H1 (cell line): ENCODE measurements at regions not wholly inside any gene's neighbourhood (a gene's known extent, or its start where the extent isn't known, plus 50 kb on each side); places are given as distances from the start of the nearest gene placed in this dataset.

Source experiments
- CTCF ChIA-PET: fragments of 300-600 bp; sonication (Branson Sonifier 250); formaldehyde crosslinking; loops from one replicate; lab custom pipeline; 2021; ENCODE audit not compliant: partially characterized antibody; lab: Charles Lee
- POLR2A ChIA-PET: fragments of 300-600 bp; sonication (Branson Sonifier 250); formaldehyde crosslinking; loops from one replicate; lab custom pipeline; 2021; ENCODE audit warnings: inconsistent platforms; ENCODE audit not compliant: partially characterized antibody; lab: Charles Lee
- DNase-seq, 2 experiments: peaks; one replicate each; pipeline versions ENCODE4 v3.0.0 to v3.0.0-alpha.2; 2010 to 2022; ENCODE audit warnings: low spot score in 2 of 2, low read depth in 1 of 2, mixed read lengths in 1 of 2
- FAIRE-seq: peaks from 2 replicates; lab custom pipeline; 2011; peaks lifted over from hg19 to GRCh38; lab: Jason Lieb, UNC
- H2AFZ ChIP-seq: 2 replicates; pipeline ENCODE4 v1.8.1; 2012; ENCODE audit warnings: low read length, inconsistent platforms
- H2AK5ac ChIP-seq: 2 replicates; pipeline ENCODE4 v1.6.1; 2013; ENCODE audit warnings: low read depth, low read length
- H2BK120ac ChIP-seq: replicated peaks from 2 replicates; pipeline ENCODE3; 2013; ENCODE audit warnings: low read depth, low read length, inconsistent platforms
- H2BK12ac ChIP-seq: 2 replicates; pipeline ENCODE4 v1.6.1; 2013; ENCODE audit warnings: low read depth, low read length
- H2BK15ac ChIP-seq: 2 replicates; pipeline ENCODE4 v1.6.1; 2013; ENCODE audit warnings: low read length
- H2BK20ac ChIP-seq: 2 replicates; pipeline ENCODE4 v1.6.1; 2013; ENCODE audit warnings: low read length
- H2BK5ac ChIP-seq: 2 replicates; pipeline ENCODE4 v1.6.1; 2013; ENCODE audit warnings: low read depth, low read length
- H3K14ac ChIP-seq: 2 replicates; pipeline ENCODE4 v1.6.1; 2013; ENCODE audit warnings: inconsistent platforms; ENCODE audit not compliant: insufficient read length
- H3K18ac ChIP-seq: 2 replicates; pipeline ENCODE4 v1.6.1; 2013; ENCODE audit warnings: low read length; ENCODE audit errors: extremely low read depth
- H3K23ac ChIP-seq: 2 replicates; pipeline ENCODE4 v1.6.1; 2013; ENCODE audit warnings: inconsistent platforms; ENCODE audit not compliant: insufficient read length
- H3K23me2 ChIP-seq: 2 replicates; pipeline ENCODE4 v1.6.1; 2013; ENCODE audit warnings: low read depth, low read length
- H3K27ac ChIP-seq: 2 replicates; pipeline ENCODE4 v1.6.1; 2011; ENCODE audit warnings: low read depth, low read length, inconsistent platforms
- H3K27me3 ChIP-seq, 4 experiments: replicated peaks in 1 of 4; 1 replicate in 1 of 4; 2 replicates in 3 of 4; pipeline versions ENCODE4 v1.6.1 to v1.8.1; 2011 to 2013; ENCODE audit warnings: low read length in 3 of 4, mild to moderate bottlenecking in 3 of 4, inconsistent platforms in 2 of 4, mixed read lengths in 2 of 4, moderate library complexity in 1 of 4; ENCODE audit not compliant: control insufficient read depth in 3 of 4, insufficient read depth in 3 of 4; ENCODE audit errors: extremely low read depth in 1 of 4
- H3K36me3 ChIP-seq, 4 experiments: 2 replicates each; pipeline versions ENCODE4 v1.6.1 to v1.8.1; 2011 to 2013; ENCODE audit warnings: mild to moderate bottlenecking in 4 of 4, low read length in 3 of 4, moderate library complexity in 2 of 4, control low read depth in 1 of 4, inconsistent platforms in 1 of 4; ENCODE audit not compliant: insufficient read depth in 4 of 4, control insufficient read depth in 2 of 4
- H3K4ac ChIP-seq: replicated peaks from 2 replicates; pipeline ENCODE3; 2013; ENCODE audit warnings: low read length, low read depth, mixed read lengths, inconsistent platforms; ENCODE audit not compliant: insufficient read length
- H3K4me1 ChIP-seq, 4 experiments: replicated peaks in 1 of 4; 1 replicate in 1 of 4; 2 replicates in 3 of 4; pipeline versions ENCODE4 v1.6.1 to v1.8.1; 2011 to 2013; ENCODE audit warnings: low read length in 3 of 4, inconsistent platforms in 2 of 4, mixed read lengths in 1 of 4; ENCODE audit not compliant: insufficient read depth in 4 of 4, control insufficient read depth in 3 of 4
- H3K4me2 ChIP-seq, 2 experiments: 2 replicates each; pipeline versions ENCODE4 v1.6.1 to v1.8.1; 2011 to 2013; ENCODE audit warnings: low read depth in 2 of 2, low read length in 2 of 2, control low read depth in 1 of 2, inconsistent platforms in 1 of 2, mild to moderate bottlenecking in 1 of 2; ENCODE audit not compliant: insufficient read depth in 1 of 2
- H3K4me3 ChIP-seq, 4 experiments: fragments of 200-600, 300-600 bp in 1 of 4; sonication (generic), shearing (Covaris generic), sonication (Bioruptor Twin) in 1 of 4; 2 replicates each; pipeline versions ENCODE4 v1.5.1 to v1.8.1; 2011 to 2016; ENCODE audit warnings: low read length in 4 of 4, low read depth in 3 of 4, control low read depth in 2 of 4, inconsistent platforms in 2 of 4, mild to moderate bottlenecking in 2 of 4, mixed read lengths in 1 of 4, moderate library complexity in 1 of 4; ENCODE audit not compliant: insufficient read depth in 2 of 4; ENCODE audit errors: extremely low read depth in 1 of 4
- H3K56ac ChIP-seq: replicated peaks from 2 replicates; pipeline ENCODE3; 2013; ENCODE audit warnings: low read depth, mild to moderate bottlenecking, mixed read lengths, low read length, inconsistent platforms; ENCODE audit not compliant: insufficient read length
- H3K79me1 ChIP-seq: 2 replicates; pipeline ENCODE4 v1.6.1; 2013; ENCODE audit warnings: low read depth, low read length, control low read depth
- H3K79me2 ChIP-seq, 2 experiments: 2 replicates each; pipeline versions ENCODE4 v1.6.1 to v1.8.1; 2012 to 2013; ENCODE audit warnings: low read length in 2 of 2, mild to moderate bottlenecking in 2 of 2, inconsistent platforms in 1 of 2; ENCODE audit not compliant: insufficient read depth in 2 of 2, control insufficient read depth in 1 of 2
- H3K9ac ChIP-seq, 4 experiments: replicated peaks in 1 of 4; 1 replicate in 1 of 4; 2 replicates in 3 of 4; pipeline versions ENCODE4 v1.6.1 to v1.8.1; 2011 to 2013; ENCODE audit warnings: low read depth in 3 of 4, low read length in 3 of 4, control low read depth in 2 of 4, mild to moderate bottlenecking in 2 of 4, moderate library complexity in 2 of 4, inconsistent platforms in 1 of 4; ENCODE audit errors: extremely low read depth in 1 of 4
- H3K9me3 ChIP-seq, 2 experiments: 2 replicates each; pipeline versions ENCODE4 v1.6.1 to v1.8.1; 2012 to 2013; ENCODE audit warnings: mild to moderate bottlenecking in 2 of 2, moderate library complexity in 2 of 2, control low read depth in 1 of 2, inconsistent platforms in 1 of 2, low read depth in 1 of 2, low read length in 1 of 2, mixed read lengths in 1 of 2; ENCODE audit not compliant: insufficient read depth in 2 of 2
- H4K20me1 ChIP-seq, 2 experiments: replicated peaks in 1 of 2; 2 replicates each; pipeline versions ENCODE3 to v1.8.1; 2011 to 2013; ENCODE audit warnings: inconsistent platforms in 2 of 2, low read length in 2 of 2, mild to moderate bottlenecking in 1 of 2; ENCODE audit not compliant: insufficient read depth in 2 of 2, control insufficient read depth in 1 of 2
- H4K5ac ChIP-seq: 2 replicates; pipeline ENCODE4 v1.6.1; 2013; ENCODE audit warnings: low read length, low read depth, mixed read lengths, inconsistent platforms; ENCODE audit not compliant: insufficient read length
- H4K8ac ChIP-seq: 2 replicates; pipeline ENCODE4 v1.8.0; 2013; ENCODE audit warnings: mild to moderate bottlenecking, moderate library complexity, low read length, inconsistent platforms; ENCODE audit not compliant: insufficient read depth; ENCODE audit errors: extremely low read depth
- H4K91ac ChIP-seq: replicated peaks from 2 replicates; pipeline ENCODE3; 2013; ENCODE audit warnings: low read length, mixed read lengths, inconsistent platforms; ENCODE audit not compliant: insufficient read length
- JUN ChIP-seq: IDR thresholded peaks from 2 replicates; pipeline ENCODE4 v1.6.1; 2011; ENCODE audit warnings: low read depth, mild to moderate bottlenecking, improper control_type of control experiment, low read length
- PHF8 ChIP-seq: fragments of 200-600 bp; sonication (generic); conservative IDR thresholded peaks from 2 replicates; pipeline ENCODE4 v1.7.1; 2012; ENCODE audit warnings: low read depth, mild to moderate bottlenecking, inconsistent platforms, low read length, moderate library complexity
- SP4 ChIP-seq: IDR thresholded peaks from 2 replicates; pipeline ENCODE4 v1.6.1; 2012; ENCODE audit warnings: low read length, inconsistent platforms
- TEAD4 ChIP-seq: IDR thresholded peaks from 2 replicates; pipeline ENCODE4 v1.6.1; 2012; ENCODE audit warnings: low read depth, low read length, inconsistent platforms, mixed read lengths
- YY1 ChIP-seq: IDR thresholded peaks from 2 replicates; pipeline ENCODE4 v1.6.1; 2011; ENCODE audit warnings: low read depth, mild to moderate bottlenecking, low read length
- WGBS, 2 experiments: shearing (Covaris generic) in 1 of 2; methylation state at CpG; one replicate each; pipeline versions ENCODE4 v1.1.6 to v1.1.7; 2013 to 2015; ENCODE audit warnings: low lambda C conversion rate in 2 of 2, mixed read lengths in 2 of 2, inconsistent platforms in 1 of 2, low coverage in 1 of 2, missing lambda C conversion rate in 1 of 2; ENCODE audit not compliant: insufficient replicate concordance in 2 of 2, insufficient coverage in 1 of 2, insufficient read length in 1 of 2; ENCODE audit errors: extremely low coverage in 1 of 2, missing lambda C conversion rate in 1 of 2; 5-methylcytosine and 5-hydroxymethylcytosine counted together

- H2BK15ac ChIP-seq = no peak overlapping the region
- no peaks in the 10 kb centered on the region for H3K4me1 ChIP-seq
- H3K79me1 ChIP-seq = no peaks in the 10 kb centered on the region
- no peak overlapping the region for H4K5ac ChIP-seq
- no peaks in the 10 kb centered on the region for H4K20me1 ChIP-seq
- DNase-seq (no peak), FAIRE-seq (no peak)
- no peak overlapping the region for H2BK12ac ChIP-seq
- no peaks in the 10 kb centered on the region for H3K36me3 ChIP-seq
- H3K9me3 ChIP-seq = no peaks in the 10 kb centered on the region
- H3K27ac ChIP-seq = no peak overlapping the region
- H2AK5ac ChIP-seq = no peak overlapping the region
- H3K14ac ChIP-seq = no peak overlapping the region
- H3K4ac ChIP-seq = no peak overlapping the region
- H4K8ac ChIP-seq = no peak overlapping the region
- H3K23me2 ChIP-seq = no peaks in the 10 kb centered on the region
- H2BK5ac ChIP-seq = no peak overlapping the region
- no peak overlapping the region for H3K9ac ChIP-seq
- H3K18ac ChIP-seq = no peak overlapping the region
- no peak overlapping the region for H4K91ac ChIP-seq
- H2AFZ ChIP-seq = no peak overlapping the region
- CTCF ChIA-PET = no interaction called here
- no peak overlapping the region for H3K56ac ChIP-seq
- H2BK120ac ChIP-seq = no peak overlapping the region
- H2BK20ac ChIP-seq = no peak overlapping the region
- 94% methylated on average over 2 of the region's 2 CpGs; no CpG with 5 or more reads in 1 of the 2 experiments for WGBS, 2 experiments
- no peaks in the 10 kb centered on the region for H3K79me2 ChIP-seq
- no peaks in the 10 kb centered on the region for H3K27me3 ChIP-seq
- H3K4me3 ChIP-seq = no peak overlapping the region
- no peak overlapping the region for H3K23ac ChIP-seq
- H3K4me2 ChIP-seq = no peak overlapping the region
- POLR2A ChIA-PET = no interaction called here
- TF ChIP-seq SP4 (no peak), JUN (no peak), YY1 (no peak), PHF8 (no peak), TEAD4 (no peak)
These were observed 437.5 kb downstream of the MMUT start for GRCh38 chr6:49025273-49026240.
